Kidney (tissue), 13 donors: ENCODE measurements at regions not wholly inside any gene's neighbourhood (a gene's known extent, or its start where the extent isn't known, plus 50 kb on each side); places are given as distances from the start of the nearest gene placed in this dataset.
A peak's percentile ranks its signal among the peaks of the same experiment; 100 is the strongest.

Source experiments
- DNase-seq, 5 donors: peaks; one replicate each; pipeline ENCODE4 v3.0.0-alpha.2; 2013 to 2020
- FAIRE-seq: peaks from 2 replicates; lab custom pipeline; 2012; peaks lifted over from hg19 to GRCh38; lab: Jason Lieb, UNC
- H3K27ac ChIP-seq, 2 donors: one replicate each; pipeline ENCODE4 v1.7.0; 2013; ENCODE audit warnings: low read depth in 2 of 2, low read length in 2 of 2, inconsistent platforms in 1 of 2
- H3K27me3 ChIP-seq: one replicate; pipeline ENCODE4 v1.7.1; 2013; ENCODE audit warnings: low read length, inconsistent platforms; ENCODE audit not compliant: control insufficient read depth, insufficient read depth
- H3K36me3 ChIP-seq, 3 donors: one replicate each; pipeline versions ENCODE4 v1.7.0 to v1.7.1; 2013; ENCODE audit warnings: low read length in 3 of 3, control low read depth in 1 of 3, inconsistent platforms in 1 of 3; ENCODE audit not compliant: insufficient read depth in 3 of 3, control insufficient read depth in 2 of 3
- H3K4me1 ChIP-seq, 3 donors: one replicate each; pipeline versions ENCODE4 v1.7.0 to v1.7.1; 2013; ENCODE audit warnings: low read length in 3 of 3, inconsistent platforms in 1 of 3, low read depth in 1 of 3; ENCODE audit not compliant: control insufficient read depth in 2 of 3, insufficient read depth in 2 of 3
- H3K4me3 ChIP-seq, 3 donors: one replicate each; pipeline versions ENCODE4 v1.7.0 to v1.8.1; 2013; ENCODE audit warnings: low read length in 3 of 3, control low read depth in 1 of 3, inconsistent platforms in 1 of 3
- H3K9ac ChIP-seq, 3 donors: one replicate each; pipeline versions ENCODE4 v1.7.0 to v1.7.1; 2013; ENCODE audit warnings: low read length in 3 of 3, control low read depth in 1 of 3, inconsistent platforms in 1 of 3
- H3K9me3 ChIP-seq, 3 donors: one replicate each; pipeline versions ENCODE4 v1.7.0 to v1.7.1; 2013; ENCODE audit warnings: low read length in 3 of 3, control low read depth in 1 of 3, inconsistent platforms in 1 of 3; ENCODE audit not compliant: control insufficient read depth in 2 of 3, insufficient read depth in 1 of 3
- CTCF ChIP-seq: IDR thresholded peaks from 3 replicates; pipeline ENCODE4 v1.5.1; 2012; ENCODE audit warnings: mild to moderate bottlenecking, moderate library complexity, borderline replicate concordance; ENCODE audit not compliant: insufficient read depth; ENCODE audit errors: extremely low read depth
- intact Hi-C: fragments of 100-400 bp; cut with DNase I; formaldehyde crosslinking; loops from one replicate; pipeline ENCODE4 v1.11.1; 2022
- donor health status: control.
- donor health status: control.
- donor health status: control.
- donor health status: control.
- donor health status: control.
- donor health status: DM: yes; HTN: yes; CAD: no.
- donor health status: Normal renal cell carcinoma (clear cell type).

GRCh38 chr12:78683626-78684025, 180.9 kb upstream of the SYT1 start:
- FAIRE-seq (no peak), DNase-seq (no peak)
- Histone ChIP-seq H3K27me3 (no peaks in the 10 kb centered on the region), H3K36me3 (no peaks in the 10 kb centered on the region), H3K4me3 (no peak overlapping the region), H3K4me1 (no peaks in the 10 kb centered on the region), H3K9me3 (no peaks in the 10 kb centered on the region), H3K27ac (no peak overlapping the region), H3K9ac (no peak overlapping the region)
- intact Hi-C loops = no loop called here
- TF ChIP-seq CTCF = no peak

DNA sequence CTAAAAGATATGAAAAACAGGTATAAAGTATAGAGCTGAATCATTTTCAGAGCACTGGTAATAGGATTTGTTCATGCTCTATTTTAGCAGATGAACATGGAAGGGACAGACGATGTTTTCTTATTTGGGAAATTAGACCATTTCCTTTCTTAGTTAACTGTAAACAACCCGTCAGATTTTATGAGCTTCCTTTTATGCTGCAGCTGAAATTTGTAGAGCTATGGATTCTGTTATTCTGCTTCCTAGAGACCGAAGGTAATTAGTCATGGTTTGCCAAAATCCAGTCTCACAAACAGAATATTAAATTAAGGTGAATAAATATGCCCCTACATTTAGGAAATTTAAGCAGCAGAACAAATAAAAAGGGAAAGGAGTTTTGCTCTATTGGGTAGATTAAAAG, 180.2 kb upstream of the SYT1 start:
- Histone ChIP-seq H3K4me3 (no peak overlapping the region), H3K27ac (no peak overlapping the region), H3K9me3 (no peaks in the 10 kb centered on the region), H3K36me3 (no peaks in the 10 kb centered on the region), H3K27me3 (no peaks in the 10 kb centered on the region), H3K9ac (no peak overlapping the region), H3K4me1 (no peaks in the 10 kb centered on the region)
- intact Hi-C loops = no loop called here
- peak in 2 of 5 donors; percentile 12 to 30 for DNase-seq
- no peak for TF ChIP-seq CTCF
- no peak for FAIRE-seq

DNA sequence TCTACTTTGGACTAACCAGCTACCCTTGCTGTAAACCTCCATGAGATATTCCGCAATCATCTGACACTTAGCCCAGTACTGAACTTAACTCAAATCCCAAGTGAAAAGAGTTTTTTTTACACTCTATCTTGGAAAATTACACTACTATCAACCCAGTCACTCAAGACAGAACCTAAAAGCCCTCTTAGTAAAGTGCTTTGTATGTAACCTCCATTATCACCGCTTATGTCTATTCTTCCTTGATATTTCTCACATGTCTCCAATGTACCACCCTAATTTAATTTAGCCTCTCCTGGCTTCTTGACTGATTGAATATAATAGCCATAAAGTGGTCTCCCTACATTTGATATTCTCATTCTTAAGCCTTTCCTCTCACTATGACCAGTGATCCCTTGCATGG, 168.8 kb upstream of the SYT1 start:
- H3K27me3 ChIP-seq = no peaks in the 10 kb centered on the region
- H3K4me3 ChIP-seq = no peak overlapping the region
- no peak overlapping the region for H3K9ac ChIP-seq
- no peak for DNase-seq
- TF ChIP-seq CTCF = no peak
- no peaks in the 10 kb centered on the region for H3K9me3 ChIP-seq
- H3K27ac ChIP-seq = no peak overlapping the region
- intact Hi-C loops = no loop called here
- H3K4me1 ChIP-seq = no peaks in the 10 kb centered on the region
- no peak for FAIRE-seq
- no peaks in the 10 kb centered on the region for H3K36me3 ChIP-seq

DNA sequence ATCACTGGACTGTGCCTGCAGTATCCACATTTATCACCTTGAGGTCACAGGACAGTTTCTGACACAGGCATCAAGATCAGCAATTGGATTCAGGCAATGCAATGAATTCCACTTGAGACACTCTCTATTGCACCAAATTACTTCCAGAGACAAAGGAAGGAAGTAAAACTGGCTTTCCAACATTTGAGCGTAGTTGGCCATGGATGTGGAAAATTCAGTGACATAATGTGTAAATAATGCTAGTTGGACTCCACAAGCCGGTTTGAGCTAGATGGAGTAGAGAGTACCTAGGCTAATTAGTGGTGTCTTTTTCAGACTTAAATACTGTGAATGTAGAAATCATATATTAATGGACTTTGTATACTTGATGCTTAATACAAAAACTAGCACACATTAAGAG, 168.3 kb upstream of the SYT1 start:
- intact Hi-C loops = no loop called here
- no peak for FAIRE-seq
- no peak overlapping the region for H3K27ac ChIP-seq
- H3K4me1 ChIP-seq = no peaks in the 10 kb centered on the region
- no peak overlapping the region for H3K4me3 ChIP-seq
- H3K9ac ChIP-seq = no peak overlapping the region
- no peak for DNase-seq
- no peaks in the 10 kb centered on the region for H3K27me3 ChIP-seq
- H3K9me3 ChIP-seq = no peaks in the 10 kb centered on the region
- TF ChIP-seq CTCF = no peak
- H3K36me3 ChIP-seq = no peaks in the 10 kb centered on the region
